ENCODE measurements at regions not wholly inside any gene's neighbourhood (a gene's known extent, or its start where the extent isn't known, plus 50 kb on each side); places are given as distances from the start of the nearest gene placed in this dataset.

- Histone ChIP-seq H3K4me3 (ENCODE audit: low read depth, low read length) (no peak overlapping the region), H3K9me3 (no peaks in the 10 kb centered on the region), H3K36me3 (ENCODE audit: control insufficient read depth, insufficient read depth, low read length) (no peaks in the 10 kb centered on the region), H3K27me3 (replicated peaks; ENCODE audit: control insufficient read depth, insufficient read depth, low read length) (no peaks in the 10 kb centered on the region), H3K4me1 (no peaks in the 10 kb centered on the region)
- H3K9me3 Mint-ChIP-seq (ENCODE audit: unreplicated experiment) = no peaks in the 10 kb centered on the region
- H3K4me3 Mint-ChIP-seq (ENCODE audit: unreplicated experiment) = no peak overlapping the region
- ChIA-PET CTCF (no interaction called here), POLR2A (no interaction called here)
- intact Hi-C loops (cut with micrococcal nuclease; ENCODE audit: unreplicated experiment) = no loop called here
- no peak for DNase-seq
- no peaks in the 10 kb centered on the region for H3K4me1 Mint-ChIP-seq (ENCODE audit: low read depth, unreplicated experiment)
- H3K27ac Mint-ChIP-seq (ENCODE audit: unreplicated experiment) = no peak overlapping the region
- BruUV-seq (replicated peaks) = no TSS peak
- TF ChIP-seq CTCF (IDR thresholded peaks at IDR 0.05; ENCODE audit: insufficient read depth in 1 of 2, low read depth in 1 of 2, low read length in 1 of 2, severe bottlenecking in 1 of 2, unreplicated experiment in 1 of 2) = no peak
- peaks cover 25% of the 10 kb centered on the region for H3K27me3 Mint-ChIP-seq (ENCODE audit: insufficient read depth, unreplicated experiment)
- H3K36me3 Mint-ChIP-seq (ENCODE audit: insufficient read depth, unreplicated experiment) = no peaks in the 10 kb centered on the region
These were observed 369.5 kb upstream of the CAMK1G start for GRCh38 chr1:209213989-209214388.

DNA sequence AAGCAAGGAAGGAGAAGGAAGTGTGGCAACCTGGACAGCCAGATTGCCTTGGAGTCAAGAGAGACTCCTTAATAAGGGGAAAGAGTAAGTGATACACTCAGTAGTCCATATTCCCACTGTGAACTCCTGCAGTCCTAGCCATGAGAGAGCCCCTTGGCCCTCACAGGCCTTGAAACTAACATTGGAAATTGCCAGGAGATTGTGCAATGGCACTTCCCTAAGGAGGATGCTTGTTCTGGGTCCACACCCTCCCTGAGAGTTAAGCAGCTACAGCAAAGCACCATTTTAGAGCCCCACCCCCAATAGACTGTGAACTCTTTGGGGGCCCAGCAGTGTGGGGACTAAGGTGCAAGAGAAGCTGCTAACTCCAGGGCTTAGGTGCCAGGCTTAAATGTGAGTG, 367.7 kb upstream of the CAMK1G start:
- H3K27me3 ChIP-seq (replicated peaks; ENCODE audit: control insufficient read depth, insufficient read depth, low read length) = no peaks in the 10 kb centered on the region
- H3K36me3 ChIP-seq (ENCODE audit: control insufficient read depth, insufficient read depth, low read length) = no peaks in the 10 kb centered on the region
- Mint-ChIP-seq H3K9me3 (ENCODE audit: unreplicated experiment) (no peaks in the 10 kb centered on the region), H3K27ac (ENCODE audit: unreplicated experiment) (no peak overlapping the region), H3K4me1 (ENCODE audit: low read depth, unreplicated experiment) (no peaks in the 10 kb centered on the region), H3K36me3 (ENCODE audit: insufficient read depth, unreplicated experiment) (no peaks in the 10 kb centered on the region), H3K27me3 (ENCODE audit: insufficient read depth, unreplicated experiment) (peaks cover 19% of the 10 kb centered on the region), H3K4me3 (ENCODE audit: unreplicated experiment) (no peak overlapping the region)
- no peak overlapping the region for H3K4me3 ChIP-seq (ENCODE audit: low read depth, low read length)
- DNase-seq = no peak
- POLR2A ChIA-PET = no interaction called here
- no peaks in the 10 kb centered on the region for H3K9me3 ChIP-seq
- H3K4me1 ChIP-seq = no peaks in the 10 kb centered on the region
- no TSS peak for BruUV-seq (replicated peaks)
- no peak for TF ChIP-seq CTCF (IDR thresholded peaks at IDR 0.05; ENCODE audit: insufficient read depth in 1 of 2, low read depth in 1 of 2, low read length in 1 of 2, severe bottlenecking in 1 of 2, unreplicated experiment in 1 of 2)
- CTCF ChIA-PET = no interaction called here
- intact Hi-C loops (cut with micrococcal nuclease; ENCODE audit: unreplicated experiment) = no loop called here

GRCh38 chr1:209218113-209218512, 365.4 kb upstream of the CAMK1G start:
- ChIA-PET CTCF (interaction anchor here (0.6 kb wide), 1 partner anchor 11 kb away, joined by 3 read pairs; no protein-coding TSS in a partner anchor), POLR2A (no interaction called here)
- no peak for TF ChIP-seq CTCF (IDR thresholded peaks at IDR 0.05; ENCODE audit: insufficient read depth in 1 of 2, low read depth in 1 of 2, low read length in 1 of 2, severe bottlenecking in 1 of 2, unreplicated experiment in 1 of 2)
- Mint-ChIP-seq H3K27ac (ENCODE audit: unreplicated experiment) (no peak overlapping the region), H3K27me3 (ENCODE audit: insufficient read depth, unreplicated experiment) (peaks cover 15% of the 10 kb centered on the region), H3K4me1 (ENCODE audit: low read depth, unreplicated experiment) (no peaks in the 10 kb centered on the region), H3K36me3 (ENCODE audit: insufficient read depth, unreplicated experiment) (no peaks in the 10 kb centered on the region), H3K9me3 (ENCODE audit: unreplicated experiment) (no peaks in the 10 kb centered on the region), H3K4me3 (ENCODE audit: unreplicated experiment) (no peak overlapping the region)
- Histone ChIP-seq H3K4me1 (no peaks in the 10 kb centered on the region), H3K27me3 (replicated peaks; ENCODE audit: control insufficient read depth, insufficient read depth, low read length) (no peaks in the 10 kb centered on the region), H3K9me3 (no peaks in the 10 kb centered on the region), H3K4me3 (ENCODE audit: low read depth, low read length) (no peak overlapping the region), H3K36me3 (ENCODE audit: control insufficient read depth, insufficient read depth, low read length) (no peaks in the 10 kb centered on the region)
- BruUV-seq (replicated peaks) = no TSS peak
- no peak for DNase-seq
- intact Hi-C loops (cut with micrococcal nuclease; ENCODE audit: unreplicated experiment) = no loop called here

Data from Caco-2 (cell line).